Karpas-422 (cell line): ENCODE measurements at regions not wholly inside any gene's neighbourhood (a gene's known extent, or its start where the extent isn't known, plus 50 kb on each side); places are given as distances from the start of the nearest gene placed in this dataset.

ENCODE experiments used
- DNase-seq: peaks from one replicate; pipeline ENCODE4 v3.0.0-alpha.2; 2015
- H2AFZ ChIP-seq: fragments of 200-600 bp; sonication (generic); 2 replicates; pipeline ENCODE4 v1.6.1; 2014; ENCODE audit warnings: antibody characterized with exemption, low read length, mixed read lengths
- H3K27ac ChIP-seq: fragments of 200-600 bp; sonication (generic); 2 replicates; pipeline ENCODE4 v1.5.1; 2014; ENCODE audit warnings: mild to moderate bottlenecking, low read length, moderate library complexity
- H3K27me3 ChIP-seq: fragments of 200-600 bp; sonication (generic); 2 replicates; pipeline ENCODE4 v1.6.1; 2014; ENCODE audit warnings: low read length, mixed read lengths
- H3K36me3 ChIP-seq: fragments of 200-600 bp; sonication (generic); 2 replicates; pipeline ENCODE4 v1.6.1; 2014; ENCODE audit warnings: low read length, mixed read lengths; ENCODE audit not compliant: insufficient read depth
- H3K4me1 ChIP-seq: fragments of 200-600 bp; sonication (generic); 2 replicates; pipeline ENCODE4 v1.6.1; 2014; ENCODE audit warnings: mild to moderate bottlenecking, low read length, mixed read lengths
- H3K4me2 ChIP-seq: fragments of 200-600 bp; sonication (generic); 2 replicates; pipeline ENCODE4 v1.6.1; 2014; ENCODE audit warnings: low read length, low read depth, mild to moderate bottlenecking; ENCODE audit not compliant: poor library complexity, severe bottlenecking
- H3K4me3 ChIP-seq: fragments of 200-600 bp; sonication (generic); 2 replicates; pipeline ENCODE4 v1.5.1; 2014; ENCODE audit warnings: mild to moderate bottlenecking, antibody characterized with exemption, low read length, mixed read lengths
- H3K79me2 ChIP-seq: fragments of 200-600 bp; sonication (generic); 2 replicates; pipeline ENCODE4 v1.6.1; 2014; ENCODE audit warnings: mild to moderate bottlenecking, low read length, mixed read lengths
- H3K9ac ChIP-seq: fragments of 200-600 bp; sonication (generic); 2 replicates; pipeline ENCODE4 v1.6.0; 2014; ENCODE audit warnings: low read length
- H3K9me2 ChIP-seq: fragments of 200-600 bp; sonication (generic), shearing (Covaris generic); replicated peaks from 2 replicates; pipeline ENCODE4 v1.6.0; 2014; ENCODE audit warnings: mild to moderate bottlenecking, low read length, moderate library complexity; ENCODE audit not compliant: insufficient read depth
- H3K9me3 ChIP-seq: fragments of 300-700, 200-600 bp; sonication (generic); 2 replicates; pipeline ENCODE4 v1.6.1; 2014; ENCODE audit warnings: low read length, mixed read lengths
- H4K20me1 ChIP-seq: fragments of 200-600 bp; sonication (generic); 2 replicates; pipeline ENCODE4 v1.6.1; 2014; ENCODE audit warnings: mild to moderate bottlenecking, antibody characterized with exemption, low read length, low read depth; ENCODE audit not compliant: insufficient read depth

DNA sequence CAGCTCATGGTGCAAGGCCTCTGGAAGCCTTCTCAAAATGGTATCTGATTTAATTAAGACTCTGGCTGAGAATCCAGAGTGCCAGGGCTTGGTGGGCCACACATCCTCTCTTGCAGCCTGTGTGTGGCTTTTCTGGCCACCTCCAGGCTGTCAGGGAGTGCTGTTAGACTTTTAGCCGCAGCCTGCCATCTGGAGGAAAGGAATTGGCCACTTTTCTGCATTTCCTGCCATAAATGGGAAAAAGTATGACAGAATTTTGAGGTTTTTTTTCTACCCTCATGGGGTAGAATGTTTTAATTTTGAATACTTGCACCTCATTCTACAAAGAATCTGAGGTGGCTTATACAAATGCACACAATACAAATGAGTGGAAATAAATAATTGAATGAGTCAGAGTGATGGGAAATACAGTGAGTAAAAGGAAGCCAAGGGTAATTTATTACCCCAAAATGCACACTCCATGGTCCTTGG lies 218.4 kb downstream of the ADAMTS15 start:
- Histone ChIP-seq H3K9me3 (no peaks in the 10 kb centered on the region), H3K4me3 (no peak overlapping the region), H3K4me2 (no peak overlapping the region), H3K9ac (no peak overlapping the region), H3K9me2 (no peaks in the 10 kb centered on the region), H3K27ac (no peak overlapping the region), H3K36me3 (no peaks in the 10 kb centered on the region), H4K20me1 (no peaks in the 10 kb centered on the region), H3K4me1 (no peaks in the 10 kb centered on the region), H3K79me2 (no peaks in the 10 kb centered on the region), H2AFZ (no peak overlapping the region), H3K27me3 (no peaks in the 10 kb centered on the region)
- DNase-seq, result no peak

DNA sequence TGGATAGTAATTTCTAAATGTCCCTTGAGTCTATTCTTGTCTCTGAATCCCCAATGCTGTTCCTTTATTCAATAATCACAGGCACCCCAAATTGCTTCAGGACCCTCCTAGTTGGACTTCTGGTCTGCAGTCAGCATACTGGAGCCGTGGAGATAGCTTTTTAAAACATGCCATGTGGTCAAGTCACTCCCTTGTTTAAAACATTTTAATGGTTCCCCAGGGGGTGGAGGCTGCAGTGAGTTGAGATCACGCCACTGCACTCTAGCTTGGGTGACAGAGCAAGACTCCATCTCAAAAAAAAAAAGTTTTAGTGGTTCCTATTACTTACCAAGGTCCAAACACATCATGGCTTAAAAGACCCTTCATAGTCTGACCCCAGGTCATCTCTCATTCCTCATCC lies 220.3 kb downstream of the ADAMTS15 start:
- Histone ChIP-seq H4K20me1 (no peaks in the 10 kb centered on the region), H3K4me2 (no peak overlapping the region), H3K9me3 (no peaks in the 10 kb centered on the region), H3K9me2 (no peaks in the 10 kb centered on the region), H3K36me3 (no peaks in the 10 kb centered on the region), H2AFZ (no peak overlapping the region), H3K79me2 (no peaks in the 10 kb centered on the region), H3K4me3 (no peak overlapping the region), H3K9ac (no peak overlapping the region), H3K4me1 (no peaks in the 10 kb centered on the region), H3K27ac (no peak overlapping the region), H3K27me3 (no peaks in the 10 kb centered on the region)
- no peak for DNase-seq

DNA sequence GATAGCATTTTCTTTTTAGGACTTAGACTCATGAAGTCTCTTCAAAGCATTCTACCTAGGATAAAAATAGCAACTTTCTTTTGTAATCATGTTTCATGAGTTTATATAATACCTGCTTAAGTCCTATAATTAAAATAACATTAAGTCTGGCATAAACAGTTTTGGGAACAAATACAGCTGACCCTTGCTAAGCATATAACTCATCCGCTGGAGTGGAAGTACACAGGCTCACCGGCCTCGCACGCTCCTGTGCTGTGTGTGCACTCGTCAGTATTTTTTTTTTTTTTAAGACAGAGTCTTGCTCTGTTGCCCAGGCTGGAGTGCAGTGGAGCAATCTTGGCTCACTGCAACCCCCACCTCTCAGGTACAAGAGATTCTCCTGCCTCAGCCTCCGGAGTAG lies 221.8 kb downstream of the ADAMTS15 start:
- Histone ChIP-seq H3K79me2 (no peaks in the 10 kb centered on the region), H3K4me1 (no peaks in the 10 kb centered on the region), H3K27ac (no peak overlapping the region), H3K4me2 (no peak overlapping the region), H3K4me3 (no peak overlapping the region), H3K9ac (no peak overlapping the region), H3K9me3 (no peaks in the 10 kb centered on the region), H2AFZ (no peak overlapping the region), H3K27me3 (no peaks in the 10 kb centered on the region), H3K36me3 (no peaks in the 10 kb centered on the region), H3K9me2 (no peaks in the 10 kb centered on the region), H4K20me1 (no peaks in the 10 kb centered on the region)
- no peak for DNase-seq

DNA sequence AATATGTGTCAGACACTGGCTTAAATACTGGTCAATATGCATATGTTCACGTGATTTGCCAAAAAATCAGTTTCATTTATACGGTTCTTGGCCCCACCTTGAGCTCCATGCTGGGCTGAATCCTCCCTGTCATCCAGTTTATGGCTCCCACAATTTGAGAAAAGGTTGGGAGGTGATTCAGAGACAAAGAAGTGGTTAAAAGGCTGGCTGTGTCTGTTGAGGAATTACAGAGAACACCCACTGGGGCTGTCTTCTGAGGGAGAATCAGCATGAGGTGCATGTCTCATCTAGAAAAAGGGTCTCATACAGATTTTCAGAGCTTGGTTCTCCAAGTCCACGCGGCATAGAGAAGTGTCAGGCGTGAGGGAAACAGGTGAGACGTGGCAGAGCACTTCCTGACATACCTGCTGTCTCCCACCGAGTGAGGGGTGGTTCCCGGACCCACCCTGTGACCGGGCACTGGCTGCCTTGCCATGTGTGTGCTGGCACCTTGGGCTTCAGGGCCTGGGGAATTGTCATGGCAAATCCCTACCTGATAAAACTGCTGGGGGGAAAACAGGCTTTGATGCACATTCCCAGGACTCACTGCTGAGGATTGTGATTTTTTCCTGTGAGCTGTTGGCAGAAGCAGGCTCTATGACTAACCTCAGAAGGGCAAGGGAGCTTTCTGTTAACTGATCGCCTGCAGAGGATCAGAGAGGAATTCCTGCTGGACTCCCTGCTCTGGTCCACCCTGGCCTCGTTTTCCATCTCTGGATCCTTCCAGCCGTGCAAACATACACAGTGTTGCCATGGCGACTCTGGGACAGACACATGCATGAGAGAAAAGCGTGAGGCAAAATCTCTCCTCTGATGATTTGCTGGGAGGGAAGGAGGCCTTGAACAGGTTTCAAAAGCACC lies 223.6 kb downstream of the ADAMTS15 start:
- H3K79me2 ChIP-seq, result no peaks in the 10 kb centered on the region
- no peaks in the 10 kb centered on the region for H3K9me3 ChIP-seq
- H2AFZ ChIP-seq, result no peak overlapping the region
- no peaks in the 10 kb centered on the region for H3K27me3 ChIP-seq
- no peak overlapping the region for H3K9ac ChIP-seq
- DNase-seq, result no peak
- no peaks in the 10 kb centered on the region for H3K36me3 ChIP-seq
- no peak overlapping the region for H3K4me3 ChIP-seq
- H4K20me1 ChIP-seq, result no peaks in the 10 kb centered on the region
- no peak overlapping the region for H3K4me2 ChIP-seq
- no peaks in the 10 kb centered on the region for H3K9me2 ChIP-seq
- no peak overlapping the region for H3K27ac ChIP-seq
- H3K4me1 ChIP-seq, result no peaks in the 10 kb centered on the region

DNA sequence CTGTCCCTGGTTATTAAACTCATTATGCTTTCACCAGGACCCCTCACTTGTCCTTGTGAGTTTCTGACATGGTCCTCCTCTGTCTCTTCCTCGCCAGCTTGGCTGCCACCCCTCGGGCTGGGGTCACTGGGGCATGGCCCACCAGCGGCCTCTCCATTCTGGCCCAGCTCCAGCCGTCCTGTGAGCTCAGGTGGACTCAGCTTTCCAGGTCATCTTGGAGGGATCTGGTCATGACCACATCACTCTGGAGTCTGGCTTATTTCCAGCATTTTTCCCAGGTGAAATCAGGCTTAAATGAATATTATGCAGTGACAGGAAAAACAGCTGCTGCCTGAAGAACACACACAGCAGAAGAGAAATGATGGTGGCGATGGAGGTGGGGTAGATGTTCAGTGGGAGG lies 224.5 kb downstream of the ADAMTS15 start:
- Histone ChIP-seq H3K9ac (no peak overlapping the region), H3K36me3 (no peaks in the 10 kb centered on the region), H2AFZ (no peak overlapping the region), H4K20me1 (no peaks in the 10 kb centered on the region), H3K4me1 (no peaks in the 10 kb centered on the region), H3K27ac (no peak overlapping the region), H3K9me3 (no peaks in the 10 kb centered on the region), H3K79me2 (no peaks in the 10 kb centered on the region), H3K4me3 (no peak overlapping the region), H3K9me2 (no peaks in the 10 kb centered on the region), H3K4me2 (no peak overlapping the region), H3K27me3 (no peaks in the 10 kb centered on the region)
- DNase-seq, result no peak

DNA sequence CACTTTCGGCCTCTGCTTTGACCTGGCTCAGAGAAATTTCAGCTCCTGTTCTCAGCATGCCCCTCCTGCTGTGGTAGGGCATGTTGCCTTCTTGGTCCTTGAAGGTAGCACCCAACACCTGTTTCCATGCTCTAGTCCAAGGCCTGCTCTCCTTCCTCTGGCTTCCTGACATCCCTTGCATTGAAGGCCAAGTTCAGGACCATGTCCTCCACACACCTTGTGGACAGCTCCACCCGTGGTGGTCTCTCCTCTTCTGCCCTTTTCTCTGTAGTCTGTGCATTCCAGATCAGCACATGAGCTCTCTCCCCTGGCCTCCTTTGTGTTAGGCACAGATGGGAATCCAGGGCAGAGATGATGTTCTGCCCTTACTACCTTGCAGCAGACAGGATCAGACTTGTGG lies 225.3 kb downstream of the ADAMTS15 start:
- no peak overlapping the region for H3K4me3 ChIP-seq
- no peaks in the 10 kb centered on the region for H3K36me3 ChIP-seq
- H3K9me3 ChIP-seq, result no peaks in the 10 kb centered on the region
- H2AFZ ChIP-seq, result no peak overlapping the region
- H3K27ac ChIP-seq, result no peak overlapping the region
- no peaks in the 10 kb centered on the region for H3K27me3 ChIP-seq
- H3K79me2 ChIP-seq, result no peaks in the 10 kb centered on the region
- H3K4me1 ChIP-seq, result no peaks in the 10 kb centered on the region
- DNase-seq, result no peak
- H4K20me1 ChIP-seq, result no peaks in the 10 kb centered on the region
- no peaks in the 10 kb centered on the region for H3K9me2 ChIP-seq
- H3K9ac ChIP-seq, result no peak overlapping the region
- no peak overlapping the region for H3K4me2 ChIP-seq

GRCh38 chr11:130674686-130675308 lies 226.4 kb downstream of the ADAMTS15 start:
- no peak overlapping the region for H3K4me3 ChIP-seq
- H2AFZ ChIP-seq, result no peak overlapping the region
- H3K4me1 ChIP-seq, result no peaks in the 10 kb centered on the region
- no peak overlapping the region for H3K27ac ChIP-seq
- H3K9me2 ChIP-seq, result no peaks in the 10 kb centered on the region
- H3K36me3 ChIP-seq, result no peaks in the 10 kb centered on the region
- no peak overlapping the region for H3K4me2 ChIP-seq
- H3K27me3 ChIP-seq, result no peaks in the 10 kb centered on the region
- H4K20me1 ChIP-seq, result no peaks in the 10 kb centered on the region
- no peak for DNase-seq
- no peaks in the 10 kb centered on the region for H3K9me3 ChIP-seq
- no peaks in the 10 kb centered on the region for H3K79me2 ChIP-seq
- no peak overlapping the region for H3K9ac ChIP-seq

- Histone ChIP-seq H4K20me1 (no peaks in the 10 kb centered on the region), H3K4me2 (no peak overlapping the region), H3K27ac (no peak overlapping the region), H3K9ac (no peak overlapping the region), H3K9me2 (no peaks in the 10 kb centered on the region), H3K79me2 (no peaks in the 10 kb centered on the region), H3K4me3 (no peak overlapping the region), H3K9me3 (no peaks in the 10 kb centered on the region), H3K27me3 (no peaks in the 10 kb centered on the region), H2AFZ (no peak overlapping the region), H3K4me1 (no peaks in the 10 kb centered on the region), H3K36me3 (no peaks in the 10 kb centered on the region)
- DNase-seq, result no peak
Measured at GRCh38 chr11:130675371-130675821, 227.0 kb downstream of the ADAMTS15 start.
